Aorta (tissue), 5 donors: ENCODE measurements at regions not wholly inside any gene's neighbourhood (a gene's known extent, or its start where the extent isn't known, plus 50 kb on each side); places are given as distances from the start of the nearest gene placed in this dataset.
"Not testable (repeated sequence)": the region's sequence is repeated elsewhere in the genome, so short reads cannot be mapped to it uniquely, and the experiment has no call there.

Experiments
- ATAC-seq: fragments of 200-7000 bp; cut with Tn5 transposase; one replicate; pipeline ENCODE4 v1.9.1; 2022; ENCODE audit warnings: moderate library complexity; ENCODE audit not compliant: low FRiP score
- DNase-seq, 2 donors: peaks; one replicate each; pipeline ENCODE4 v3.0.0-alpha.2; 2020
- H3K27ac ChIP-seq, 2 donors: one replicate each; pipeline ENCODE4 v1.5.1; 2013; ENCODE audit warnings: low read length in 2 of 2, mild to moderate bottlenecking in 2 of 2, moderate library complexity in 2 of 2, control low read depth in 1 of 2, inconsistent platforms in 1 of 2, low read depth in 1 of 2
- H3K27me3 ChIP-seq, 2 donors: one replicate each; pipeline ENCODE4 v1.6.1; 2013; ENCODE audit warnings: control low read depth in 1 of 2, low read length in 1 of 2, mild to moderate bottlenecking in 1 of 2, moderate library complexity in 1 of 2; ENCODE audit not compliant: insufficient read depth in 2 of 2, control insufficient read depth in 1 of 2
- H3K36me3 ChIP-seq, 2 donors: one replicate each; pipeline ENCODE4 v1.6.1; 2013; ENCODE audit warnings: control low read depth in 1 of 2, low read length in 1 of 2, mild to moderate bottlenecking in 1 of 2; ENCODE audit not compliant: insufficient read depth in 2 of 2, control insufficient read depth in 1 of 2
- H3K4me1 ChIP-seq, 2 donors: one replicate each; pipeline ENCODE4 v1.6.1; 2013; ENCODE audit warnings: low read length in 2 of 2, control low read depth in 1 of 2, mild to moderate bottlenecking in 1 of 2, moderate library complexity in 1 of 2; ENCODE audit not compliant: insufficient read depth in 2 of 2, control insufficient read depth in 1 of 2
- H3K4me3 ChIP-seq, 2 donors: one replicate each; pipeline ENCODE4 v1.5.1; 2013; ENCODE audit warnings: low read length in 2 of 2, control low read depth in 1 of 2, mild to moderate bottlenecking in 1 of 2
- H3K9me3 ChIP-seq: one replicate; pipeline ENCODE4 v1.6.1; 2013; ENCODE audit warnings: mild to moderate bottlenecking, low read length; ENCODE audit not compliant: control insufficient read depth
- WGBS, 2 donors: extraction: QIAGEN DNeasy Blood & Tissue Kit; methylation state at CpG; one replicate each; pipeline ENCODE4 v1.1.7; 2013; 5-methylcytosine and 5-hydroxymethylcytosine counted together
- intact Hi-C, 2 donors: fragments of 100-400 bp; cut with DNase I; formaldehyde crosslinking; loops; one replicate each; pipeline versions ENCODE4 v1.14.2 to v1.15.0; 2022
- donor health status: healthy with polysubstance abuse.
- donor health status: Bipolar disorder and iron deficiency.
- donor health status: DM: no; HTN: no; CAD: no.
- donor health status: DM: no; HTN: no; CAD: no.
- donor health status: DM: yes; HTN: yes; CAD: no.

DNA sequence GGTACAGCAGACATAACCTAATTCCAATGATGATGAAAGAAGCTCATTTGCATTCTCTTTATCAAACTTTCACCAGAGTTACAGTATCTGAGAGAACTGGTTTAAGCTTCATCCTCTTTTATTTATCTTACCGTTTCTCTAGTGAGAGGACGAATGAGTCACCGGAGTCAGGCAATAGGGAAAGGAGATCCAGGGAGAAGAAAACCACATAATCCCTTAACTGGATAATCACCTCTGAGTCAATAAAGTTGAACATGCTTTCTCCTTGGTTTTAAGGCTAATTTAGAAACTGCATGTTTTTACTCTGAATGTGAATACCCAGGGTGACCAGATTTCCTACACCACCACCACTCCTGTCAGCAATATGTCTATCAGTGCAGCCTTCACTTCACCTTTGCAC, 313.7 kb upstream of the TBX18 start:
- H3K27me3 ChIP-seq = no peaks in the 10 kb centered on the region
- intact Hi-C loops = no loop called here
- 18 to 26% methylated on average over 3 of the region's 3 CpGs for WGBS, 2 donors
- H3K4me3 ChIP-seq = no peak overlapping the region
- H3K9me3 ChIP-seq = no peaks in the 10 kb centered on the region
- no peaks in the 10 kb centered on the region for H3K4me1 ChIP-seq
- ATAC-seq = no peak
- H3K36me3 ChIP-seq = no peaks in the 10 kb centered on the region
- no peak for DNase-seq
- no peak overlapping the region for H3K27ac ChIP-seq

DNA sequence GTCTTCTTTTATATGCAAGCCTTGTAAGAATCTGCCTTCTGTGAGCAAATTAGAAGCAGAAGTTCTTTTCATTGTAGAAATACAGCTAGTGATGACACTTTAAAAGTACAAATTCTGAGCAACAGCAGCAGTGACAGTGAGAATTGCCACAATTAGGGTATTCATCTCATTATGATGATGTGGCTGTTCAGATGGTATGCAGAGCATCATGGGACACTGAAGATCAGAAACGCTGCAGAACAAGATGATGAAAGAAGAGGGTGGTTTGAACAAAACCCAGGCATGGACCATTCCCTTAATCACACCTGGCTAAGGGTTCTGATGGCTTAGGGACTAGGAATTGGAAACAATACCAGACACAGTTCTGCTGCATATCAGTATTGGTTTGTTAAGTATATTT, 312.7 kb upstream of the TBX18 start:
- 17 to 20% methylated on average over 1 of the region's 1 CpG for WGBS, 2 donors
- DNase-seq (no peak), ATAC-seq (no peak)
- H3K4me1 ChIP-seq = no peaks in the 10 kb centered on the region
- H3K27me3 ChIP-seq = no peaks in the 10 kb centered on the region
- no peak overlapping the region for H3K4me3 ChIP-seq
- H3K36me3 ChIP-seq = no peaks in the 10 kb centered on the region
- intact Hi-C loops = no loop called here
- H3K27ac ChIP-seq = no peak overlapping the region
- H3K9me3 ChIP-seq = no peaks in the 10 kb centered on the region

DNA sequence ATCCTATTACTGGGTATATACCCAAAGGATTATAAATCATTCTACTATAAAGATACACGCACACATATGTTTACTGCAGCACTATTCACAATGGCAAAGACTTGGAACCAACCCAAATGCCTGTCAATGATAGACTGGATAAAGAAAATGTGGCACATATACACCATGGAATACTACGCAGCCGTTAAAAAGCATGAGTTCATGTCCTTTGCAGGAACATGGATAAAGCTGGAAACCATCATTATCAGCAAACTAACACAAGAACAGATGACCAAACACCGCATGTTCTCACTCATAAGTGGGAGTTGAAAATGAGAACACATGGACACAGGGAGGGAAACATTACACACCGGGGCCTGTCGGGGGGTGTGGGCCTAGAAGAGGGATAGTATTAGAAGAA, 307.4 kb upstream of the TBX18 start:
- H3K4me1 ChIP-seq, H3K4me3 ChIP-seq, intact Hi-C loops, DNase-seq, H3K36me3 ChIP-seq, ATAC-seq, H3K27ac ChIP-seq, H3K27me3 ChIP-seq, H3K9me3 ChIP-seq: not testable (repeated sequence)
- 93 to 95% methylated on average over 6 of the region's 6 CpGs for WGBS, 2 donors

DNA sequence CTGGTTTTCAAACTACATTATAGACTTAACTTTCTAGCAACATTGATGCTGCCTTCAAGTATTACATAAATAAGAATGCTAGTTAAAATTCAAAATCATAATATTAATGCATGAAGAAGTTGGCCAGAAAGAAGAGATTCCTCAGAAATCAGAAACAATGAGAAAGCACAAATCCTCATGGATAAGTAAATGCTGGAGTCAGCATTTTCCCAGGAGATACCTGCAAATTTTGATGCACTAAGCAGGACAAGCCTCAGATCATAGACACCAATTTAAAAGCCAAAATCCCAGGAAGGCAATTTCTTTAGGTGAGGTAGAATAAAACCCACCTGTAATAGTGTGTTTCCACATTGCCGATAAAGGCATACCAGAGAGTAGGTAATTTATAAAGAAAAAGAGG, 305.2 kb upstream of the TBX18 start:
- intact Hi-C loops = no loop called here
- 99 to 100% methylated on average over 1 of the region's 1 CpG for WGBS, 2 donors

DNA sequence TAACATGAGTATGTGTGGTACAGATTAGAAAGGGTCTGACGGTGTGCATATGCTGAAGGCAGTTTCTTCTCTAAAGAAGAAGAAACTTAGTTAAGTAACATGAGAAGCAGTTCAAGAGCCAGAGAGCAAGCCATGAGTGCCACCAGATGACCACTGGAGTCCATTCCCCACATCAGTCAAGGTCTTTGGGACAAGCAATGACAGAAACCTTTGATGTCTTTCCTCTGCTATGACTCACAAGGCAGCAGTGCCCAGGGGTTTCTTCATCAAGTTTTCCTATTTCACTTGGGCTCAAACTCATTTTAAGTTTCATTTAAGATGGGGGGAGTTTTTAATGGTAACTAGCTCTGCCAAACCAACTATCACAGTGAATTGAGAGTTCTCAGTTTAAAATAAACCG, 303.8 kb upstream of the TBX18 start:
- Histone ChIP-seq H3K9me3 (no peaks in the 10 kb centered on the region), H3K4me1 (no peaks in the 10 kb centered on the region), H3K36me3 (no peaks in the 10 kb centered on the region), H3K4me3 (no peak overlapping the region), H3K27ac (no peak overlapping the region), H3K27me3 (no peaks in the 10 kb centered on the region)
- intact Hi-C loops = no loop called here
- ATAC-seq (no peak), DNase-seq (no peak)
- WGBS, 2 donors = 66 to 67% methylated on average over 2 of the region's 2 CpGs

More for the DNA sequence above, 305.2 kb upstream of the TBX18 start:
- Histone ChIP-seq H3K9me3 (no peaks in the 10 kb centered on the region), H3K4me3 (no peak overlapping the region), H3K4me1 (no peaks in the 10 kb centered on the region), H3K36me3 (no peaks in the 10 kb centered on the region), H3K27me3 (no peaks in the 10 kb centered on the region), H3K27ac (no peak overlapping the region)
- ATAC-seq (no peak), DNase-seq (no peak)

DNA sequence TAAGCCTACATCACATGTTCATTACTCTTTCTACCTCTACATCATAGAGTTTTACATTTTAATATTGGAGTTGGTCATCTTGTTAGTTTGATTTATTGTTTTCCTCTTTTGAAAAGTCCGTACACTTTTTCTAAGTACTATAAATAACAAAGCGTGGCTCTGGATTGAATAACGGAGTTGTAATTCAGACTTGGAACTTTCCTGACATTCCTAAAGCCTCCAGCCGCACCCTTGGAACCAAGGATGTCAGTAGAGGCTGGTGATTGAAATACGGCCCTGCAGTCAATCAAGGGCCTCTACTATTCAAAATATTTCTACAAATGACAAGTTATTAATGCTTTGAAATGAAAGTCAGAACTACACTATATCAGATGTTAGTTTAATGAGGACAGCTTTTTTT, 301.9 kb upstream of the TBX18 start:
- Histone ChIP-seq H3K27ac (no peak overlapping the region), H3K27me3 (no peaks in the 10 kb centered on the region), H3K36me3 (no peaks in the 10 kb centered on the region), H3K4me3 (no peak overlapping the region), H3K9me3 (no peaks in the 10 kb centered on the region), H3K4me1 (no peaks in the 10 kb centered on the region)
- no peak for DNase-seq
- intact Hi-C loops = no loop called here
- WGBS, 2 donors = 2 to 3% methylated on average over 5 of the region's 5 CpGs
- ATAC-seq = no peak

DNA sequence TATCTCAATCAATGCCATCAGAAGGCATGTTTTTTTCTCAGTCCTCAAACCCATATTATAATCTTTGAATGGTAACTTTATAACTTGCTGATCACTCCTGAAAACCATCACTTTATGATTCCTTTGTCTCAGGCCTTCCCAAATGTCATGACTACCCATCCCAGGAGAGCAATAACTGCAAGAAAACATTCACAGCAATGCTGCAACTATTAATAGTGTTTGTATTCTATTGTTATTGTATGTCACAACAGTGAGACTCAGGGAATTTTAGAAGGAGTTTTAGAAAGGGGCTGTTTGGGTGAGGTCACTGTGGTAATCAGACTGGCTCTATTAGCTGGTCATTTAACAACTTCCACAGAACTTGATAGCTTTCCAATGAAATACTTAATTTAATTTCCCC, 301.4 kb upstream of the TBX18 start:
- Histone ChIP-seq H3K4me3 (no peak overlapping the region), H3K27me3 (no peaks in the 10 kb centered on the region), H3K9me3 (no peaks in the 10 kb centered on the region), H3K27ac (no peak overlapping the region), H3K36me3 (no peaks in the 10 kb centered on the region), H3K4me1 (no peaks in the 10 kb centered on the region)
- no peak for DNase-seq
- no peak for ATAC-seq
- intact Hi-C loops = no loop called here

DNA sequence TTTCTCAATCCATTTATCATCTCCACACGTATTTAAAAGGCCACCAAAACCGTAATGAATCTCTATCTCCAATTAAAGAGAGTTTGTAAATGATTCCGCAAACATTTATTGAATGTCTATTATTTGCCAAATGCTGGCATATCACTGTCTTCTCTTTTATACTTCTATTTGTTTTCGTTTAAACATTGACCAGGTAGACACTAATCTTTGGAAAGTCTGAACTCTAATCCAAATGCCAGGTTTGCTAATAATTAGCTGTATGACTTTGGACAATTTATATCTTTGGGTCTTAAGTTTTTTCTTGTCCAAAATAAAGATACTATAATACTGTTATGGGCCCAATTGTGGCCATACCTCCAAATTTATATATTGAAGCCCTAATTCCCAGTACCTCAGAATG, 299.2 kb upstream of the TBX18 start:
- ATAC-seq = no peak
- no peak for DNase-seq
- Histone ChIP-seq H3K27ac (no peak overlapping the region), H3K9me3 (no peaks in the 10 kb centered on the region), H3K4me3 (no peak overlapping the region), H3K36me3 (no peaks in the 10 kb centered on the region), H3K27me3 (no peaks in the 10 kb centered on the region), H3K4me1 (no peaks in the 10 kb centered on the region)
- WGBS, 2 donors = 77 to 96% methylated on average over 4 of the region's 4 CpGs
- intact Hi-C loops = no loop called here

DNA sequence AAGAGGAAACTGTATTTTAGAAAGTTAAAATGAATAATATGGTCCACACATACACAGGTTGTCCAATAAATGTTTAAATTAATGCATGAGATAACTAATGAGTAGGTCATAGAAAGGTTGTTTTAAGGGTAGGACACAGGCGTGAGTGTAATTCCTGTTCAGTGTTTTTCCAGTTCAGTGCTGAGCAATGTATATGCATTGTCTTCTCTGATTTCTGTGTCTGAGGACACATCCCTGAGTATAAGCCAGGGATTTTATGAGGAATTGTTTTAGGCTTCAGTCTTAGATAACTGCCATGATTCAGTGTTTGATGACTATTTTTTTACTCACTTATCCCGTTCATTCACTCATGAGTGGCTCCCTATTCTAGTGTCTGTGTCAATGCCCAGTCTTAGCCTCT, 298.5 kb upstream of the TBX18 start:
- Histone ChIP-seq H3K27me3 (no peaks in the 10 kb centered on the region), H3K9me3 (no peaks in the 10 kb centered on the region), H3K36me3 (no peaks in the 10 kb centered on the region), H3K4me1 (no peaks in the 10 kb centered on the region), H3K4me3 (no peak overlapping the region), H3K27ac (no peak overlapping the region)
- ATAC-seq (no peak), DNase-seq (no peak)
- intact Hi-C loops = no loop called here
- WGBS, 2 donors = 78 to 87% methylated on average over 2 of the region's 2 CpGs
